Activated T-cell treated with anti-CD3 and anti-CD28 coated beads, Interleukin-2, amount 50 U/mL, for 24 hours (primary cell): ENCODE measurements at regions not wholly inside any gene's neighbourhood (a gene's known extent, or its start where the extent isn't known, plus 50 kb on each side); places are given as distances from the start of the nearest gene placed in this dataset.

Source experiments
- DNase-seq: peaks from one replicate; pipeline ENCODE4 v3.0.0-alpha.2; 2020
- H3K27ac Mint-ChIP-seq: 2 replicates; pipeline ENCODE4 v1.8.0; 2020; ENCODE audit warnings: mild to moderate bottlenecking, mixed read lengths
- H3K27me3 Mint-ChIP-seq: 2 replicates; pipeline ENCODE4 v1.8.0; 2020; ENCODE audit warnings: mixed read lengths
- H3K36me3 Mint-ChIP-seq: 2 replicates; pipeline ENCODE4 v1.8.0; 2020; ENCODE audit warnings: low read depth, mixed read lengths
- H3K4me1 Mint-ChIP-seq: 2 replicates; pipeline ENCODE4 v1.8.0; 2020; ENCODE audit warnings: low read depth, mixed read lengths
- H3K4me3 Mint-ChIP-seq: 2 replicates; pipeline ENCODE4 v1.8.0; 2020; ENCODE audit warnings: mild to moderate bottlenecking, moderate library complexity, mixed read lengths
- H3K9me3 Mint-ChIP-seq: 2 replicates; pipeline ENCODE4 v1.8.0; 2020; ENCODE audit warnings: mixed read lengths

DNA sequence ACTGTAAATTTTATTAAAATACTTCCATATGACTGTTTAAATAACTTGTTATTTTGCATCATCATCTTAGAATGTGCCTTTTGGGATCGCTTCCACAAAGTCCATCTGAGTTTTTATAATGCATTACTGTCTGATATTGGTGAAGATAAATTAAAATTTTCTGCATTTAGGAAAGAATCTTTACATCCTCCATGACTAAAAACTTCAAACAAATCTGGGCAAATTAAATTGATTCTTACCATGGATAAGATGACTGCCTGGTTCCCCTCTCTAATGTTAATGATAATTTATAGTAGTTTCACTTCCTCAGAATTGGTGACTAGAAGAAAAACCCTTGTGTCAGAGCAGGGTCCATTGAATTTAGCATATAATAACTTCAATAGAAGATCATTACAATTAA is 94.7 kb upstream of the SLC38A4 start:
- Mint-ChIP-seq H3K27me3 (peaks cover 7% of the 10 kb centered on the region), H3K36me3 (no peaks in the 10 kb centered on the region), H3K4me3 (no peak overlapping the region), H3K4me1 (no peaks in the 10 kb centered on the region), H3K27ac (no peak overlapping the region), H3K9me3 (no peaks in the 10 kb centered on the region)
- DNase-seq, result no peak

DNA sequence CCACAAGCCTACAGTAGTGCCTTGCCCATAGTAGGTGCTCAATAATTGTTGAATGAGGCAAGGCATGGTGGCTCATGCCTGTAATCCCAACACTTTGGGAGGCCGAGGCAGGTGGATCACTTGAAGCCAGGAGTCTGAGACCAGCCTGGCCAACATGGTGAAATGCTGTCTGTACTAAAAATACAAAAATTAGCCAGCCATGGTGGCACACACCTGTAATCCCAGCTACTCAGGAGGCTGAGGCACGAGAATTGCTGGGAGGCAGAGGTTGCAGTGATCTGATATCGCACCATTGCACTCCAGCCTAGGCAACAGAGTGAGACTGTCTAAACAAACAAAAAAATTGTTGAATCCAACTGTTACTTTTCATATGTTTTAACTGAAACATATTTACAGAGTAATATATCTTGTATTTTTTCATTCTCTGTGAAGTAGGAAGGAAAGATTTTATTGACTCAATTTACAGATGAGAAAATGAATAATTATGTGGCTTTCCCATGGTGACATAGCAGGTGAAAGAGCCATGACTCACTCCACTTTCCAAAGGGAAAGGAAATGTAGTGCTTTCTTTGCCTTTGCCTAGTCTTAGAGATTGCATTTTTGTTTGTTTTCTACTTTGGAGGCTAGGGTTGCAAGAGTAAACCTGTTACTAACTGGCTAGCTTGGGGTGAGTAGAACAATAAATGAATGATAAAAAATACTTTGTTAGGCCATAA is 95.4 kb upstream of the SLC38A4 start:
- H3K27ac Mint-ChIP-seq, result no peak overlapping the region
- H3K4me3 Mint-ChIP-seq, result no peak overlapping the region
- no peaks in the 10 kb centered on the region for H3K4me1 Mint-ChIP-seq
- H3K9me3 Mint-ChIP-seq, result no peaks in the 10 kb centered on the region
- no peaks in the 10 kb centered on the region for H3K36me3 Mint-ChIP-seq
- DNase-seq, result no peak
- H3K27me3 Mint-ChIP-seq, result peaks cover 14% of the 10 kb centered on the region

DNA sequence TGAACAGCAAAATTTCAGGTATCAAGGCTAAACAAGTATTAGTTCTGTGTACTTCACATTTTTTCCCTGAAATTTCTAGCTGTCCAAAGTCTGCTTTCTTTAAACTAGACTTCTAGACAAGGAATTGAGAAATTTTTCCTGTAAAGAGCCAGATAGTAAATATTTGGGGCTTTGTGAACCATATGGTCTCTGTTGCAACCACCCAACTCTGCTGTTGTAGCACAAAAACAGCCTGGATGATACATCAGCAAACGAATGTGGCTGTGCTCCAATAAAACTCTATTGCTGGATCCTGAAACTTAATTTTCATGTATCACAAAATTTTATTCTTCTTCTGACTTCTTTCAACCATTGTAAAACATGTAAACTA is 96.0 kb upstream of the SLC38A4 start:
- Mint-ChIP-seq H3K9me3 (no peaks in the 10 kb centered on the region), H3K27me3 (peaks cover 15% of the 10 kb centered on the region), H3K4me1 (no peaks in the 10 kb centered on the region), H3K27ac (no peak overlapping the region), H3K36me3 (no peaks in the 10 kb centered on the region), H3K4me3 (no peak overlapping the region)
- no peak for DNase-seq

DNA sequence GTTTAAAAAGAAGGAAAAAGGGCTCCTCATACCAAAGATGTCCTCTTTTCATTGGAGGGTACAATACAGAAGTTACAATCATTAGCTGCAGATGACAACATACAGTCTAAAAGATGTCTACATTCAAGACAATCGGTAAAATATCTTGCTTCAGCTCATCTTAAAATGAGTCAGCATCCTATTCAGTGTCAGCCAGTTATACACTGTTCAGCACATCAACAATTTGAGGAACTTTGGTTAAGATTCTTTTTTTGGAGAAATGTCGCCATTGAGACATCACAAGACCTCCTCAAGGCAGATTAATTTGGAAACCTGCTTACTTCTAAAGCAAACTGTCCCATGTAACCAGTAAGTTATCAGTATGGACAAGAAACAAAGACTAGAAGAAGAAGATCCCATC is 100.7 kb upstream of the SLC38A4 start:
- Mint-ChIP-seq H3K4me3 (no peak overlapping the region), H3K27me3 (peaks cover 19% of the 10 kb centered on the region), H3K27ac (no peak overlapping the region), H3K4me1 (no peaks in the 10 kb centered on the region), H3K36me3 (no peaks in the 10 kb centered on the region), H3K9me3 (no peaks in the 10 kb centered on the region)
- no peak for DNase-seq

DNA sequence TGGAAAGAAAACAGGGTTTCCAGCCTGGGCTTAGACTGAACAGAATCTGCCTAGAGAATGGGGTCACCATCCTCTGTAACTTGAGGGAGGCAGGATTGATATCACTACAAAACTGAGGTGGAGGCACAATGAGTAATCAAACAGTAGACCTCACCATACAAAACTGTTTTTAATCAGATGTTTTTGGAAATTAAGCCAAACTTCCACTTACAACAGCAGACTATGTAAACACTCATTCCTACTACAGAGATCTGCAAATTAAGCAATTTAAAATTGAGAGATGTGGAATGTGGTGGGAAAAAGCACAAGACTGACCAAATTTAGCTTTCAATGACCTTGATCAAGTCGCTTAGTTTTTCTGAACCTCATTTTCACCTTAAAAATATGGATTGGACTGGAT is 104.3 kb upstream of the SLC38A4 start:
- no peak for DNase-seq
- H3K4me3 Mint-ChIP-seq, result no peak overlapping the region
- H3K36me3 Mint-ChIP-seq, result no peaks in the 10 kb centered on the region
- no peaks in the 10 kb centered on the region for H3K9me3 Mint-ChIP-seq
- H3K27me3 Mint-ChIP-seq, result peaks cover 28% of the 10 kb centered on the region
- H3K27ac Mint-ChIP-seq, result no peak overlapping the region
- no peaks in the 10 kb centered on the region for H3K4me1 Mint-ChIP-seq

DNA sequence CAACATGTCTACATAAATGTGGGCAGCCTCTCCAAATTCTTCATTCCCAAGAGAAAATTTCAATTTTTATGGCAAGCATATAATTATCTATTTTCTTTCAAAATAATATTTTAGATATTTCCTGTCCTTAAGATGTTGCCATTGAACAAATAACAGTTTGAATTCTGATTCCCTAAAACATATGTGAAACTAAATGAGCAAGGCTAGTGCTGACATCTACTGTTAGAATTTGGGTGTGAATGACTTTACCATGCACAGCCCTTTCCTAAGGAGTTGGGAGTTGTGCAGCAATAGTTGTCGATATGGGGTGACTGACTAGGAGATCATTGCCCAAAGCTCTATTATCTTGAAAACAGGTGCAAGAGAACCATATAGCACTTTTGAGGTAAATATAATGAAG is 108.2 kb upstream of the SLC38A4 start:
- no peak for DNase-seq
- Mint-ChIP-seq H3K36me3 (no peaks in the 10 kb centered on the region), H3K4me3 (no peak overlapping the region), H3K27ac (no peak overlapping the region), H3K4me1 (no peaks in the 10 kb centered on the region), H3K27me3 (peaks cover 21% of the 10 kb centered on the region), H3K9me3 (no peaks in the 10 kb centered on the region)

DNA sequence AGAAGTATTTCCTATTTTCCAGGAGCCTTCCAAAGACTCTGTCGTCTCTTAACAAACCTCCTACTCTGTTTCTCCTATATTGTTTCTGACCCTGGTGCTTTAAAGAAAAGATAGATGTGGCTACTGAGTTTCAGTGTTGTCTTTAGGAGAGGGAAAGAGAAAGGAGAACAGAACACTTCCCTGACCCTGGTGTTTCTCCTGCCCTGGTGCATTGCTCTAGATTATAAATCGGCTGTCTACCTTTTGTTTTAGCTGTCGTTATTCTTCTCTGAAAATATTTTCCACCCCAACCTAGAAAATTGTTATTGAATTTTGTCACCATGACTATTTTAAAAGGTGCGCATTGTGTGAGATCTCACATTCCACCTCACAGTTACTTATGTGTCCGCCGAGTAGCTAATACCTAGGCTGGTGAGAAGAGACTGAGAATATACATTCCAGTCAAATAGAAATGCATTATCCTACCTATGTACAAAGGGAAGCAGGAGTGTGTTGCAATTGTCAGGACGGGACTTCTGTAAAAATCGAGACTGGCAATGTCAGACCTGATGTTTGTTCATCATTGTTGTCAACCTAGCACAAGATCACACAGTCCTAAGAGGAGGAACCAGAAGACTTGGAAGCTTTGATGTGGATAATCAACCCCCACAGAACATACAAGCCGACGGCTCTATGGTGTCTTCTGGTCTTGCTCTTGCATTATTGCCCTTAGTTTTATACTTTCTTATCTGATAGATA is 108.7 kb upstream of the SLC38A4 start:
- Mint-ChIP-seq H3K27ac (no peak overlapping the region), H3K9me3 (no peaks in the 10 kb centered on the region), H3K4me3 (no peak overlapping the region), H3K36me3 (no peaks in the 10 kb centered on the region), H3K4me1 (no peaks in the 10 kb centered on the region), H3K27me3 (peaks cover 21% of the 10 kb centered on the region)
- no peak for DNase-seq

DNA sequence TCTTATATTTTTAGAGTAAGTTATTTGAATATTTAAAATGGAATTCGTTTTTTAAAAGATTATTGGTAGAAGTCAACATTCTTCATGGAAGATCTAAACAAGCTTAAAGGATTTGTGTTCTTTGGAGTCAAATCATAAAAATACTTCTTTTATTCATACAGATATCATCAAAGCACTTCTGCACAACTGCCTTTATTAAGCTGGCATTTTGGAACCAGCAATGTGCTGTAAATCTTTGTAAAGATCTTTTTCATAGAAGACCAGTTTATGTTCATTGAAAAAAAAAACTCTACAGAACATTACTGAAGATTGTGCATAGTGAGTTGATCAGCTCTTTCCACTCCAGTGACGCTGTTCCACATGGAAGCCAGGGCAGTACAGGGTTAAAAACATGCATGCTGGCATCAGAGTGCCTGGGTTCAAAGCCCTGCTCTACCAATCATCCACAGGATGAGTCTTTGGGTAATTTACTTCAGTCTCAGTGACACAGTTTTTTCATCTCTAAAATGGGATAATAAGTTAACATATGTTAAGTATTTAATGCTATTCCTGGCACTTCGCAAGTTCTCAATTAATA is 109.6 kb upstream of the SLC38A4 start:
- no peak for DNase-seq
- peaks cover 21% of the 10 kb centered on the region for H3K27me3 Mint-ChIP-seq

DNA sequence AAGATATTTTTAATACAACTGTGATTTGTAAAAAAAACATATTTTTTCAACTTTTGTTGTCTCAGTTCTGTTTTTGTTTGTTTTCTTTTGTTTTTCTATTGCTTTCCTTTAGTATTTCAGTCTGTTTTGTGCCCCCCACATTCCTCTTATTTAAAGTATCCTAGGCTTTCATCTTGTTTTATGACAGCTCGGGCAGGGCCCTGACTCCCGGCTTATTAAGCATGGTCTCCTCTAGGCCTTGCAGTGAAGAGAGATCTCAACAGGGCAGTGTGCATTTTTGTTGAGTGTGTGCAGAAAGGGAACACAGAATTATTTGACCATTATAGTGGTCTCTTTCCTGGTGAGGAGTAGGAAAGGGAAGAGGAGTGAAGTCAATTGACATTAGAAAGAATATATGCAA is 110.2 kb upstream of the SLC38A4 start:
- Mint-ChIP-seq H3K4me3 (no peak overlapping the region), H3K36me3 (no peaks in the 10 kb centered on the region), H3K27me3 (peaks cover 17% of the 10 kb centered on the region), H3K4me1 (no peaks in the 10 kb centered on the region), H3K27ac (no peak overlapping the region), H3K9me3 (no peaks in the 10 kb centered on the region)
- no peak for DNase-seq

More for the DNA sequence above, 109.6 kb upstream of the SLC38A4 start:
- Mint-ChIP-seq H3K36me3 (no peaks in the 10 kb centered on the region), H3K9me3 (no peaks in the 10 kb centered on the region), H3K27ac (no peak overlapping the region), H3K4me3 (no peak overlapping the region), H3K4me1 (no peaks in the 10 kb centered on the region)

DNA sequence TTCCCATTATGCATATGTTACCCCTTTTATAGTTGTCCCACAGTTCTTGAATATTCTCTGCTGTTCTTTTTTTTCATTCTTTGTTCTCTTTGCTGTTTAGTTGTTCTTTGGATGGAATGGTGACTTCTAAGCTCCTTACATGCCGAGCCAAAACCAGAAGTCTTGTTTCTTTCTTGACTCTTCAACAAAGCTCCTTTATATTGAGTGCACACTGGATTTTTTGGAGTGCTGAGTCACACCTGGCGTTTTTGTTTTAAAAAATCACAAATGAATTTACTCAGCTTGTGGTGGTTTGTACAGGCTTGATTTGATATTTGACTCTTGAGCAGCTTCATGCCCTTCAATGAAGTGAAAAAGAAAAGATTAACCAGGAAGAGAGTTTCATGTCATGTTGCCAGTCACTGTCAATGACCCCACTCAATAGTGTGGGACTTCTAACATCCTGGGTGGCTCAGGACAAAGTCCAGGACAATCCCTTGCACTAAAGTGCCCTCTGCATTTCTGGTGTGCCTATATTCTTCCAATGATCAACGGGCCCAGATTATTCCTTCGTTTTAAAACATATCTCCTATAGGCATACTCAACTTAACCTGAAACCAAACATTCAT is 112.4 kb upstream of the SLC38A4 start:
- Mint-ChIP-seq H3K4me1 (no peaks in the 10 kb centered on the region), H3K36me3 (no peaks in the 10 kb centered on the region), H3K27me3 (peaks cover 11% of the 10 kb centered on the region), H3K4me3 (no peak overlapping the region), H3K9me3 (no peaks in the 10 kb centered on the region), H3K27ac (no peak overlapping the region)
- DNase-seq, result no peak

DNA sequence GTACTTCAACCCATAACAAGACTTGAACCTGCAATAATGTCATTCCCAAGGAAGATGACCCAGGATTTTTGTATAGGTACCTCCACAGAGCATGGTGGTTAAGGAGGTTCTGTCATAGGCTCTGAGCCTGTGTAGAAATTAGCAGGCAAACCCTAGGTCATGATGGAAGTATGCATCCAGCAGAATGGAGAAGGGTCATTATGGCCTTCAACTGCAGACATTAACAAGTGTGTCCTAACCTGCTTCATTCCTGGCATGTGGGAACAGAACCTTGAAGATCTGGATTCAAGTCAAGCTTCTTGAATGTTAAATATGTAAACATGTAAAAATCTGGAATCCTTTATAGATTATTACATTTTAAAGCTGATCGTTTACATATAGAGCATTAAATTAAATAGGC is 116.2 kb upstream of the SLC38A4 start:
- H3K36me3 Mint-ChIP-seq, result no peaks in the 10 kb centered on the region
- DNase-seq, result no peak
- H3K4me3 Mint-ChIP-seq, result no peak overlapping the region
- no peaks in the 10 kb centered on the region for H3K27me3 Mint-ChIP-seq
- H3K4me1 Mint-ChIP-seq, result no peaks in the 10 kb centered on the region
- no peaks in the 10 kb centered on the region for H3K9me3 Mint-ChIP-seq
- no peak overlapping the region for H3K27ac Mint-ChIP-seq

DNA sequence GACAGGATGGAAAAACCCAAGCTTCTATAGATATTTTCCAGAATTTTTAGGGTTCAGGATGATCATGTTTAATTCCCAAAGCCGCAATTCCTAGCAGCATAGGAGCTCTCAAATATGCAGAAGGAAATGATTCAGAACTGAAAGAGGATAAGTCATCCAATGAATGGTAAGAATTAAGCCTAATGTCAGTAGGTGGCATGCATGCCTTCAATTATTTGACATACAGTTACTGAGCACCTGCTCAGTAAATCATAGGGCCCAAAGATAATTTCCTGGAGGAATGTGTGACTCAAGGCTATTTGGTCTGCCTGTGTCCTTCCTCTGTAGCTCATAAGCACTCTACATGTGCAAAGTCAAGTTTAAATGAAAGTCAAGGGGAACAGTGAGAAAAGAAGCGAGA is 116.8 kb upstream of the SLC38A4 start:
- Mint-ChIP-seq H3K36me3 (no peaks in the 10 kb centered on the region), H3K4me3 (no peak overlapping the region), H3K9me3 (no peaks in the 10 kb centered on the region), H3K4me1 (no peaks in the 10 kb centered on the region), H3K27ac (no peak overlapping the region), H3K27me3 (no peaks in the 10 kb centered on the region)
- DNase-seq, result no peak

DNA sequence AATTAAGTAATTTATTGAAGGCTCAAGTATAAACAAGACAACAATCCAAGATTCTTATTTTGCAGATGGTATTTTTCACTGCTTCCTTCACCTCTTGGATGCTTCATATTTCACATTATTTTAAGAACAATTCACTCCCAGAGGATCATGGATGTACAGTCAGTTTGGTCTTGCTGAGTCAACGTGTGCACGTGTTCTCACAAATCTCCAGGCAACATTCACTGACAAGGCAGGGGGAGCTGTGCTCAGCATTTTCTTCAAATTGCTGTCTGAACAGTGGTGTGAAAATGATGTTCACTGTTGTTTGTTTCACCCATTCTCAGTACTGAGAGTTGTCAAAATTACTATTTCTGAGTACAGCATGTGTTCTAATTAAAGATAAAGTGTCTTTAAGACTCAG is 118.3 kb upstream of the SLC38A4 start:
- no peaks in the 10 kb centered on the region for H3K4me1 Mint-ChIP-seq

DNA sequence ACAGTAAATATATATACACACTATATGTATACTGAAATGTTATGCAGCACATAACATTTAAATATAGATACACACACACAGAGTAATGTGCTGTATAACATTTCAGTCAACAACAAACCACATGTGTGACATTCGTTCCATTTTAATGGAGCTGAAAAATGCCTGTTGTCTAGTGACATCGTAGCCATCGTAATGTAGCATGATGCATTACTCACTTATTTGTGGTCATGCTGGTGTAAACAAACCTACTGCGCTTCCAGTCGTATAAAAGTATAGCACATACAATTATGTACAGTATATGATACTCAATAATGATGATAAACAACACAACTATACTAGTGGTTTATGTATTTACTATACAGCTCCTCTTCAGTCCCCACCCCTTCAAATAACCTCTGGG is 119.0 kb upstream of the SLC38A4 start:
- H3K4me1 Mint-ChIP-seq, result no peaks in the 10 kb centered on the region
- no peak overlapping the region for H3K4me3 Mint-ChIP-seq
- no peaks in the 10 kb centered on the region for H3K27me3 Mint-ChIP-seq
- H3K36me3 Mint-ChIP-seq, result no peaks in the 10 kb centered on the region
- no peak overlapping the region for H3K27ac Mint-ChIP-seq
- H3K9me3 Mint-ChIP-seq, result no peaks in the 10 kb centered on the region
- DNase-seq, result no peak

More for the DNA sequence above, 118.3 kb upstream of the SLC38A4 start:
- Mint-ChIP-seq H3K27me3 (no peaks in the 10 kb centered on the region), H3K9me3 (no peaks in the 10 kb centered on the region), H3K4me3 (no peak overlapping the region), H3K36me3 (no peaks in the 10 kb centered on the region), H3K27ac (no peak overlapping the region)
- no peak for DNase-seq

DNA sequence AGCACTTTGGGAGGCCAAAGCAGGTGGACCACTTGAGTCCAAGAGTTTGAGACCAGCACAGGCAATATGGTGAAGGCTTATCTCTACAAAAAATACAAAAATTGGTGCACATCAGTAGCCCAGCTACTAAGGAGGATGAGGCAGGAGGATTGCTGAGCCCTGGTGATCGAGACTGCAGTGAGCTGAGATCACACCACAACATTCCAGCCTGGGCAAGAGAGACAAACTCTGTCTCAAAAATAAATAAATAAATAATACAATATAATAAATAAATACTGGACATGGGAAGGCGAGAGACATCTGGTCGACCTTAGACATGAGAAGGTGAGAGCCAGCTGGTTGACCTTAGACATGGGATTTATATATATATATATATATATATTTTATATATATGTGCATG is 119.8 kb upstream of the SLC38A4 start:
- H3K27me3 Mint-ChIP-seq, result no peaks in the 10 kb centered on the region
- no peaks in the 10 kb centered on the region for H3K9me3 Mint-ChIP-seq
- no peaks in the 10 kb centered on the region for H3K36me3 Mint-ChIP-seq
- no peaks in the 10 kb centered on the region for H3K4me1 Mint-ChIP-seq
- H3K4me3 Mint-ChIP-seq, result no peak overlapping the region
- no peak overlapping the region for H3K27ac Mint-ChIP-seq
- no peak for DNase-seq
